Fibroblast of lung (primary cell): ENCODE measurements at regions not wholly inside any gene's neighbourhood (a gene's known extent, or its start where the extent isn't known, plus 50 kb on each side); places are given as distances from the start of the nearest gene placed in this dataset.
A peak's percentile ranks its signal among the peaks of the same experiment; 100 is the strongest.
"Not testable (repeated sequence)": the region's sequence is repeated elsewhere in the genome, so short reads cannot be mapped to it uniquely, and the experiment has no call there.

Experiments
- DNase-seq, 2 donors: peaks; one replicate each; pipeline versions ENCODE4 v3.0.0 to v3.0.0-alpha.2; 2010; ENCODE audit warnings: low read depth in 2 of 2
- H2AFZ ChIP-seq: 2 replicates; pipeline ENCODE4 v1.5.1; 2012; ENCODE audit warnings: low read length, control low read depth, inconsistent platforms
- H3K27ac ChIP-seq: 2 replicates; pipeline ENCODE4 v1.5.1; 2011; ENCODE audit warnings: low read length, control low read depth; ENCODE audit not compliant: insufficient read depth
- H3K27me3 ChIP-seq: 2 replicates; pipeline ENCODE4 v1.5.1; 2011; ENCODE audit warnings: mild to moderate bottlenecking, low read length; ENCODE audit not compliant: control insufficient read depth, insufficient read depth
- H3K36me3 ChIP-seq: 2 replicates; pipeline ENCODE4 v1.5.1; 2011; ENCODE audit warnings: low read length; ENCODE audit not compliant: control insufficient read depth, insufficient read depth
- H3K4me1 ChIP-seq: 2 replicates; pipeline ENCODE4 v1.5.1; 2011; ENCODE audit warnings: low read length; ENCODE audit not compliant: control insufficient read depth, insufficient read depth; ENCODE audit errors: extremely low read depth
- H3K4me2 ChIP-seq: 2 replicates; pipeline ENCODE4 v1.5.1; 2011; ENCODE audit warnings: low read length, control low read depth; ENCODE audit not compliant: insufficient read depth; ENCODE audit errors: extremely low read depth
- H3K4me3 ChIP-seq, 4 experiments: fragments of 200-600 bp in 1 of 4; sonication (generic) in 1 of 4; replicated peaks in 1 of 4; 2 replicates each; pipeline ENCODE4 v1.5.1; 2011 to 2016; ENCODE audit warnings: low read length in 4 of 4, low read depth in 3 of 4, mild to moderate bottlenecking in 3 of 4, control low read depth in 2 of 4, inconsistent platforms in 1 of 4, mixed read lengths in 1 of 4; ENCODE audit not compliant: insufficient read depth in 1 of 4; ENCODE audit errors: control extremely low read depth in 1 of 4
- H3K79me2 ChIP-seq: 2 replicates; pipeline ENCODE4 v1.5.1; 2012; ENCODE audit warnings: mild to moderate bottlenecking, low read length, inconsistent platforms; ENCODE audit not compliant: control insufficient read depth, insufficient read depth
- H3K9ac ChIP-seq: 2 replicates; pipeline ENCODE4 v1.5.1; 2011; ENCODE audit warnings: mild to moderate bottlenecking, low read length, control low read depth; ENCODE audit not compliant: insufficient read depth
- H3K9me3 ChIP-seq: 2 replicates; pipeline ENCODE4 v1.5.1; 2012; ENCODE audit warnings: low read depth, low read length; ENCODE audit not compliant: control insufficient read depth, insufficient read depth
- H4K20me1 ChIP-seq: 2 replicates; pipeline ENCODE4 v1.5.1; 2011; ENCODE audit warnings: low read length; ENCODE audit not compliant: control insufficient read depth, insufficient read depth; ENCODE audit errors: extremely low read depth
- CTCF ChIP-seq, 2 donors: IDR thresholded peaks in 1 of 2; conservative IDR thresholded peaks in 1 of 2; 1 replicate in 1 of 2; 2 replicates in 1 of 2; pipeline ENCODE4 v1.5.1; 2011 to 2012; ENCODE audit warnings: low read length in 2 of 2, control low read depth in 1 of 2, inconsistent platforms in 1 of 2, low read depth in 1 of 2, mild to moderate bottlenecking in 1 of 2
- EZH2 ChIP-seq: IDR thresholded peaks from 2 replicates; pipeline ENCODE4 v1.5.1; 2012; ENCODE audit warnings: low read length, control low read depth, mild to moderate bottlenecking; ENCODE audit errors: missing control alignments

- no peaks in the 10 kb centered on the region for H3K27me3 ChIP-seq
- no peak overlapping the region for H3K4me2 ChIP-seq
- H3K4me3 ChIP-seq, result no peak overlapping the region
- no peaks in the 10 kb centered on the region for H3K4me1 ChIP-seq
- TF ChIP-seq CTCF (conservative IDR thresholded peaks at IDR 0.05 in 1 of 2, IDR thresholded peaks at IDR 0.05 in 1 of 2; ENCODE audit: low read depth in 1 of 2, low read length in 2 of 2), result no peak
- no peak for TF ChIP-seq EZH2
- no peaks in the 10 kb centered on the region for H3K79me2 ChIP-seq
- no peaks in the 10 kb centered on the region for H4K20me1 ChIP-seq
- H3K36me3 ChIP-seq, result no peaks in the 10 kb centered on the region
- H3K9me3 ChIP-seq, result no peaks in the 10 kb centered on the region
- H3K27ac ChIP-seq, result no peak overlapping the region
- no peak overlapping the region for H2AFZ ChIP-seq
- no peak for DNase-seq
- H3K9ac ChIP-seq, result no peak overlapping the region
Observed at GRCh38 chr14:82987502-82988124, 1454.0 kb upstream of the SEL1L start.

GRCh38 chr14:82994547-82994946 lies 1460.9 kb upstream of the SEL1L start:
- not testable (repeated sequence) for H3K27ac ChIP-seq, H3K4me2 ChIP-seq, H4K20me1 ChIP-seq

GRCh38 chr14:82999802-83000201 lies 1466.1 kb upstream of the SEL1L start:
- DNase-seq, result peak in 1 of 2 donors; percentile 14
- no peaks in the 10 kb centered on the region for H3K36me3 ChIP-seq
- H3K4me3 ChIP-seq, result no peak overlapping the region
- no peak for TF ChIP-seq EZH2
- peak; percentile 22 to 41 for TF ChIP-seq CTCF (conservative IDR thresholded peaks at IDR 0.05 in 1 of 2, IDR thresholded peaks at IDR 0.05 in 1 of 2; ENCODE audit: low read depth in 1 of 2, low read length in 2 of 2)
- H3K9ac ChIP-seq, result no peak overlapping the region
- H3K4me2 ChIP-seq, result no peak overlapping the region
- H3K79me2 ChIP-seq, result no peaks in the 10 kb centered on the region
- H2AFZ ChIP-seq, result no peak overlapping the region
- H4K20me1 ChIP-seq, result no peaks in the 10 kb centered on the region
- no peak overlapping the region for H3K27ac ChIP-seq
- H3K9me3 ChIP-seq, result no peaks in the 10 kb centered on the region
- H3K27me3 ChIP-seq, result no peaks in the 10 kb centered on the region
- H3K4me1 ChIP-seq, result no peaks in the 10 kb centered on the region

More at GRCh38 chr14:82994547-82994946, 1460.9 kb upstream of the SEL1L start:
- H3K79me2 ChIP-seq, DNase-seq, H3K4me3 ChIP-seq, H3K4me1 ChIP-seq, H3K27me3 ChIP-seq, H3K36me3 ChIP-seq, H3K9me3 ChIP-seq, H2AFZ ChIP-seq, H3K9ac ChIP-seq: not testable (repeated sequence)
